ENCODE measurements at regions not wholly inside any gene's neighbourhood (a gene's known extent, or its start where the extent isn't known, plus 50 kb on each side); places are given as distances from the start of the nearest gene placed in this dataset.

- no peaks in the 10 kb centered on the region for H3K9me3 Mint-ChIP-seq
- no peak overlapping the region for H3K27ac Mint-ChIP-seq
- no peaks in the 10 kb centered on the region for H3K4me1 Mint-ChIP-seq
- peaks cover 7 to 33% (median 17%) of the 10 kb centered on the region in 5 donors for H3K27me3 Mint-ChIP-seq
- ATAC-seq (no peak), DNase-seq (no peak)
- POLR2A ChIA-PET: no interaction called here
- no peak overlapping the region for H3K4me3 Mint-ChIP-seq
- H3K36me3 Mint-ChIP-seq: no peaks in the 10 kb centered on the region
These were observed 334.1 kb downstream of the VPS13C start for GRCh38 chr15:61726166-61726565.

GRCh38 chr15:61725251-61725650 lies 335.0 kb downstream of the VPS13C start:
- Mint-ChIP-seq H3K36me3 (no peaks in the 10 kb centered on the region), H3K27me3 (peaks cover 8 to 38% (median 18%) of the 10 kb centered on the region in 5 donors), H3K27ac (no peak overlapping the region), H3K9me3 (no peaks in the 10 kb centered on the region), H3K4me3 (no peak overlapping the region), H3K4me1 (no peaks in the 10 kb centered on the region)
- DNase-seq: no peak
- POLR2A ChIA-PET: no interaction called here
- no peak for ATAC-seq

GRCh38 chr15:61724251-61724939 lies 335.9 kb downstream of the VPS13C start:
- H3K4me3 Mint-ChIP-seq: no peak overlapping the region
- ATAC-seq: no peak
- no peaks in the 10 kb centered on the region for H3K36me3 Mint-ChIP-seq
- H3K4me1 Mint-ChIP-seq: no peaks in the 10 kb centered on the region
- H3K9me3 Mint-ChIP-seq: no peaks in the 10 kb centered on the region
- no peak for DNase-seq
- POLR2A ChIA-PET: no interaction called here
- no peak overlapping the region for H3K27ac Mint-ChIP-seq
- peaks cover 7 to 36% (median 15%) of the 10 kb centered on the region in 5 donors for H3K27me3 Mint-ChIP-seq

GRCh38 chr15:61721418-61721817 lies 338.8 kb downstream of the VPS13C start:
- Mint-ChIP-seq H3K9me3 (no peaks in the 10 kb centered on the region), H3K27me3 (peaks cover 9 to 29% (median 18%) of the 10 kb centered on the region in 5 donors), H3K36me3 (no peaks in the 10 kb centered on the region), H3K4me3 (no peak overlapping the region), H3K4me1 (no peaks in the 10 kb centered on the region), H3K27ac (no peak overlapping the region)
- ATAC-seq (no peak), DNase-seq (no peak)
- POLR2A ChIA-PET: no interaction called here

DNA sequence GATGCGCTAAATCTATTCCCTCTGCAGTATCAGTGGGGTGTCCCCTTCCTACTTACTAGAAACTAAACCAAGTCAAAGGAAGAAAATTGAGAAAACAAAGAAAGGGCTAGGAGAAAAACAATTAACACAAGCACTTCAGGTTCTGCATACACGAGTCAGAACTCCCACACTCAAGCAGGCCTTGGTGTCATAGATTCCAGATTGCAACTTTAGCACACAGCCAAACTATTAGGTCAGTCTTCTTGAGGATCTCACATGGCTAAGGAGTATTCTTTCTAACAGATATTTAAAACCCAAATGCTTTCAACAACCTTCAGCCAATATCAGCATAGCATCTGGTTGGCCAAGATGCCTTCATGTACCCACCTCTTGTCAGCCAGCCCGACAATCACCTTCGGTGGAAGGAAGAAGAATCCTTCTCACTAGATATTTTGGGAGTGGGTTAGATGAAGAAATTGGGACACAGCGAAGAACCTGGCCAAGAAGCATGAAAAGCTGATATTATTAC lies 340.0 kb downstream of the VPS13C start:
- Mint-ChIP-seq H3K9me3 (no peaks in the 10 kb centered on the region), H3K4me1 (no peaks in the 10 kb centered on the region), H3K27me3 (peaks cover 6 to 30% (median 14%) of the 10 kb centered on the region in 5 donors), H3K4me3 (no peak overlapping the region), H3K36me3 (no peaks in the 10 kb centered on the region), H3K27ac (no peak overlapping the region)
- no peak for DNase-seq
- POLR2A ChIA-PET: no interaction called here
- no peak for ATAC-seq

GRCh38 chr15:61715082-61715481 lies 345.2 kb downstream of the VPS13C start:
- no peaks in the 10 kb centered on the region for H3K36me3 Mint-ChIP-seq
- POLR2A ChIA-PET: no interaction called here
- no peak for ATAC-seq
- no peak overlapping the region for H3K4me3 Mint-ChIP-seq
- H3K27me3 Mint-ChIP-seq: peaks cover 0 to 16% (median 5%) of the 10 kb centered on the region in 5 donors
- peaks cover 0 to 4% (median 0%) of the 10 kb centered on the region in 9 donors for H3K9me3 Mint-ChIP-seq
- no peak for DNase-seq
- no peaks in the 10 kb centered on the region for H3K4me1 Mint-ChIP-seq
- no peak overlapping the region for H3K27ac Mint-ChIP-seq

- peaks cover 0 to 4% (median 0%) of the 10 kb centered on the region in 9 donors for H3K9me3 Mint-ChIP-seq
- H3K36me3 Mint-ChIP-seq: no peaks in the 10 kb centered on the region
- DNase-seq (no peak), ATAC-seq (no peak)
- H3K4me1 Mint-ChIP-seq: no peaks in the 10 kb centered on the region
- POLR2A ChIA-PET: no interaction called here
- no peak overlapping the region for H3K4me3 Mint-ChIP-seq
- no peak overlapping the region for H3K27ac Mint-ChIP-seq
- peaks cover 1 to 10% (median 6%) of the 10 kb centered on the region in 5 donors for H3K27me3 Mint-ChIP-seq
These were observed 348.0 kb downstream of the VPS13C start for GRCh38 chr15:61712129-61712759.

DNA sequence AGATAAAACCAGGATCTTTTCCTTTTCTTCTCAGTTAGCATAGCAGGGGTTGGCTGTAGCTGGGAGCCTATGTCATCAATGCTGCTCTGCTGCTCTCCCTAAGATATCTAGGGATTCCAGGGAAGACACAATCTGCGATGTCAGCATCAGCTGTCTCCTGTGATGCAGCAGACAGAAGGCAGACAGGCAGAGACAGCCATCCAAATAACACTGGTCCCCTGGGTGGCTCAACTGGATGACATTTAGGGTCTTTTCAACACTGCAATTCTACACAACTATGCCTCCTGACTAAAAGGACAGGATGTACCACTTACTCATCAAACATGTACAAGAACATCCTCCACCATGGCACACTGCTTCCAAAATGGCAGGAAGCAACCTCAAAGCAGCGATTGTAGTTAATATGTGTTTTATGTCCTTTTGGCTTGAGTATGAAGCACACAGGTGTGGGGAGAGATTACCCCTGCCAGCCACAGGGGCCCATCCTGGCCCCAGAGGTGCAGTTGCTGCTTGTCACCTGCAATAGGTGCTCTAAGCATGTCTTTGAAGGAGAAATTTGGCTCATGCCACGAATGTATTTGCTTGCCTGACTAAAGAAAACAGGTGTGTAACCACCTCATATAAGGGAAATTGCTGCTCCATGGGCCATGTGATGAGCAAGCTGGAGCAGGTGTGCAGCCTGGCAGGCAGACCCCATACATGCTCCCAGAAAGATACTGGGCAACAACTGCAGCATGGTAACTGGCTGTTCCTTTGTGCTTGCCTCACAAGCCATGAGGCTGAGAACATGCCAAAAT lies 357.8 kb downstream of the VPS13C start:
- DNase-seq (no peak), ATAC-seq (no peak)
- no peaks in the 10 kb centered on the region for H3K36me3 Mint-ChIP-seq
- H3K27me3 Mint-ChIP-seq: peaks cover 4 to 23% (median 10%) of the 10 kb centered on the region in 5 donors
- POLR2A ChIA-PET: no interaction called here
- peaks cover 0 to 6% (median 0%) of the 10 kb centered on the region in 9 donors for H3K9me3 Mint-ChIP-seq
- H3K4me3 Mint-ChIP-seq: no peak overlapping the region
- no peak overlapping the region for H3K27ac Mint-ChIP-seq
- H3K4me1 Mint-ChIP-seq: no peaks in the 10 kb centered on the region

DNA sequence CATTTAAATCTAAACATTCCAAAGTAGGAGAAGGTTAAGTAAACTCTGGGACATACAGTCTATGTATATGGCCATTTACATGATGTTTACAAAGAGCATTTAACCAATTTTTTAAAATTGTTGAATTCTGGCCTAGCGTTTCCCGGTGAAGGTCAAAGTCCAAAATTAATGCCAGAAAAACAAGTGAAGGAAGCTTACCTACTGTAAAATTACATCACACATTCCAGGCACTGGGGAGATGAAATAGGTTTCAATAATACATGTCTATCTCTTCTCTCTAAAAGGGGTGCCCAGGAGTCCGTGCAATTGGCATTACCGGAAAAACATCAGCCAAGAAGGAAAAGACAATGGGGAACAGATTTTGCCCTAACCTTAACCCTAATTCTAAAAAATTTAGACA lies 358.8 kb downstream of the VPS13C start:
- Mint-ChIP-seq H3K9me3 (peaks cover 0 to 6% (median 0%) of the 10 kb centered on the region in 9 donors), H3K27me3 (peaks cover 6 to 27% (median 16%) of the 10 kb centered on the region in 5 donors), H3K27ac (no peak overlapping the region), H3K4me1 (no peaks in the 10 kb centered on the region), H3K4me3 (no peak overlapping the region), H3K36me3 (no peaks in the 10 kb centered on the region)
- DNase-seq (no peak), ATAC-seq (no peak)
- POLR2A ChIA-PET: no interaction called here

- Mint-ChIP-seq H3K9me3 (peaks cover 0 to 6% (median 0%) of the 10 kb centered on the region in 9 donors), H3K27ac (no peak overlapping the region), H3K4me3 (no peak overlapping the region), H3K27me3 (peaks cover 6 to 29% (median 16%) of the 10 kb centered on the region in 5 donors), H3K4me1 (no peaks in the 10 kb centered on the region), H3K36me3 (no peaks in the 10 kb centered on the region)
- ATAC-seq: no peak
- POLR2A ChIA-PET: no interaction called here
- DNase-seq: no peak
These were observed 359.4 kb downstream of the VPS13C start for GRCh38 chr15:61700803-61701202.

- Mint-ChIP-seq H3K27ac (no peak overlapping the region), H3K9me3 (no peaks in the 10 kb centered on the region), H3K4me3 (no peak overlapping the region), H3K36me3 (no peaks in the 10 kb centered on the region), H3K27me3 (peaks cover 12 to 55% (median 17%) of the 10 kb centered on the region in 5 donors), H3K4me1 (no peaks in the 10 kb centered on the region)
- DNase-seq (no peak), ATAC-seq (no peak)
- POLR2A ChIA-PET: no interaction called here
These were observed 362.5 kb downstream of the VPS13C start for GRCh38 chr15:61697796-61698195.

DNA sequence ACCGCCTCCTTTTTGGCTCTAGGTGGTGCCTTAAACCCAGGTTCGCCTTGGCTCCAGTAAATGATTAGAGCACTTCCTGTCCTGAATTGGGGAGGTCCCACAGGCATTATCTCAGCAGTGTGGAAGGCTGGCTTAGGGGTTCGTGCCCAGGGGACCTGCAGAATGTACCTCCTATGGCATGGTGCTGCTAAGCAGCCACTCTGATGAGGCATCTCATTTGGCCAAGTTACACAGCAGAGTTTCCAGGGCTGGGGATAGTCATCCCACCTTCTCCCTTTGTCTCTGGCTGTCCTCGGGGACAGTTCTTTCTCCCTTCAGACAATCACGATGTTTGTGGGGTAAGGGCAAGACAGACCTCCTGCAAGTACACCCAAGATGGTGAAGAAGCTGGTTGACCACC lies 371.2 kb downstream of the VPS13C start:
- Mint-ChIP-seq H3K27ac (no peak overlapping the region), H3K4me3 (no peak overlapping the region), H3K27me3 (peaks cover 0 to 39% (median 3%) of the 10 kb centered on the region in 5 donors), H3K4me1 (no peaks in the 10 kb centered on the region), H3K36me3 (no peaks in the 10 kb centered on the region), H3K9me3 (peaks cover 0 to 1% (median 0%) of the 10 kb centered on the region in 9 donors)
- no peak for ATAC-seq
- DNase-seq: no peak
- POLR2A ChIA-PET: no interaction called here

DNA sequence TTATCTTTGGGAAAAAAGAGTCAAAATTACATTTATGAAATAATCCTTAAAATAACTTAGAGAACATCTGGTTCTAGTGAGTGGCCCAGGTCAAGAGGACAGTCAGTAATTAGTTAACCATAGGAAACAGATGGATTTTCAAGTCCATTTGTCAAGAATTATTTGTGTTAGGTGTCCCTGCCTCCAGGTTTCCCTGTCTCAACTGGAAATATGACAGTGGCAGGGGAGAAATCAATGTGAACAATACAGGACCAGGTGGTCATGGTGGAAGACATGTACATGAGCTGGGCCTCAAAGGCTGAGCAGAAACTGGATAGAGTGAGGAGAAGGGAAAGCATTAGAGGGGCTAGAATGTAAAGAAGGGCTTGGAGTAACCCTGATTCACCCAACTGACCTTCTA lies 372.6 kb downstream of the VPS13C start:
- H3K9me3 Mint-ChIP-seq: peaks cover 0 to 1% (median 0%) of the 10 kb centered on the region in 9 donors
- no peaks in the 10 kb centered on the region for H3K36me3 Mint-ChIP-seq
- no peaks in the 10 kb centered on the region for H3K4me1 Mint-ChIP-seq
- H3K27ac Mint-ChIP-seq: no peak overlapping the region
- POLR2A ChIA-PET: no interaction called here
- DNase-seq (no peak), ATAC-seq (no peak)
- no peak overlapping the region for H3K4me3 Mint-ChIP-seq
- H3K27me3 Mint-ChIP-seq: peaks cover 0 to 30% (median 3%) of the 10 kb centered on the region in 5 donors

Data from naive thymus-derived CD8-positive, alpha-beta T cell (primary cell).